ENCODE measurements at regions not wholly inside any gene's neighbourhood (a gene's known extent, or its start where the extent isn't known, plus 50 kb on each side); places are given as distances from the start of the nearest gene placed in this dataset.

DNA sequence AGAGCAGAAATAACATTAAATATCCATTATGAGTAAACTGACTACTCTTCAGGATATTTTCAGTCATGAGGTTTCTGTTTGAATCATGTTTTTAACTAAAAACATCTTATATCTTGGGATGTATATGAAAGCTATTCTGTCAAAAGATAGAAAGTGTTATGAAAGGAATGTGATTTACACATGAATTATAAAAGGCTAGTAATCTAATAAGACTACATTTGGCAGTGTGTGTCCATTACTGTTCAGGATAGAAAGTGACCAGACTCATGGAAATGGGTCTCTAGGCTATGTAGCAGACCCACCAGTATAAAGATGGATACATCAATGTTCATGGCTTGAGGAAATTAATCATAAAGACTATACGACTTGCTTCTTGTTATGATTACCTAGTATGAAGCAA lies 1328.2 kb upstream of the NUDT12 start:
- H3K4ac ChIP-seq (ENCODE audit: low read depth, low read length) = no peak overlapping the region
- dilution Hi-C loops (cut with HindIII; ENCODE audit: low sequenced_read_pairs, unreplicated experiment) = no loop called here
- CTCF ChIA-PET = no interaction called here

More for the DNA sequence above, 1328.2 kb upstream of the NUDT12 start:
- H2BK5ac ChIP-seq (ENCODE audit: low read depth, low read length, poor library complexity, severe bottlenecking) = no peak overlapping the region
- H3K9me1 ChIP-seq (ENCODE audit: insufficient read depth, low read length) = no peaks in the 10 kb centered on the region
- intact Hi-C loops (cut with micrococcal nuclease) (no loop called here), in situ Hi-C loops (cut with MboI; ENCODE audit: low sequenced_read_pairs) (no loop called here)
- no peak for TF ChIP-seq RFX5 (IDR thresholded peaks at IDR 0.05; ENCODE audit: low read depth, low read length)
- no peak for TF ChIP-seq CEBPB (IDR thresholded peaks at IDR 0.05; ENCODE audit: low read depth, low read length)
- TF ChIP-seq, protein P1, sequence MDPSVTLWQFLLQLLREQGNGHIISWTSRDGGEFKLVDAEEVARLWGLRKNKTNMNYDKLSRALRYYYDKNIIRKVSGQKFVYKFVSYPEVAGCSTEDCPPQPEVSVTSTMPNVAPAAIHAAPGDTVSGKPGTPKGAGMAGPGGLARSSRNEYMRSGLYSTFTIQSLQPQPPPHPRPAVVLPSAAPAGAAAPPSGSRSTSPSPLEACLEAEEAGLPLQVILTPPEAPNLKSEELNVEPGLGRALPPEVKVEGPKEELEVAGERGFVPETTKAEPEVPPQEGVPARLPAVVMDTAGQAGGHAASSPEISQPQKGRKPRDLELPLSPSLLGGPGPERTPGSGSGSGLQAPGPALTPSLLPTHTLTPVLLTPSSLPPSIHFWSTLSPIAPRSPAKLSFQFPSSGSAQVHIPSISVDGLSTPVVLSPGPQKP (IDR thresholded peaks at IDR 0.05; ENCODE audit: borderline replicate concordance, low read depth, low read length) = no peak
- no peak for TF ChIP-seq RAD21 (IDR thresholded peaks at IDR 0.05; ENCODE audit: low read length)
- no peak for TF ChIP-seq BHLHE40 (IDR thresholded peaks at IDR 0.05; ENCODE audit: low read depth, low read length)
- no peak overlapping the region for H4K91ac ChIP-seq (ENCODE audit: insufficient read depth, low read depth, low read length)
- H4K5ac ChIP-seq (ENCODE audit: low read depth, low read length) = no peak overlapping the region
- H3K9ac ChIP-seq (ENCODE audit: low read depth, low read length) = no peak overlapping the region
- no peak overlapping the region for H3K27ac ChIP-seq (ENCODE audit: insufficient read depth, low read length)
- H3K9me3 ChIP-seq (ENCODE audit: control insufficient read depth, insufficient read depth, low read length) = peaks cover 1% of the 10 kb centered on the region; the same call in 1 of the 2 replicates
- WGBS, 2 experiments (ENCODE audit: extremely low coverage in 2 of 2, insufficient read length in 1 of 2) = no CpG with 5 or more reads among the region's 1 CpG
- no peak for ATAC-seq (ENCODE audit: low read depth)
- no peaks in the 10 kb centered on the region for H3K27me3 ChIP-seq (ENCODE audit: control insufficient read depth, insufficient read depth, low read length)
- H3K56ac ChIP-seq (ENCODE audit: extremely low read depth, insufficient read depth, low read length) = no peak overlapping the region
- no peak overlapping the region for H4K8ac ChIP-seq (ENCODE audit: low read depth in 2 of 2, low read length in 2 of 2)
- H3K14ac ChIP-seq (replicated peaks; ENCODE audit: low read depth, low read length) = no peak overlapping the region
- H3K4me1 ChIP-seq (ENCODE audit: control insufficient read depth, insufficient read depth, low read length) = no peaks in the 10 kb centered on the region
- H4K20me1 ChIP-seq (ENCODE audit: insufficient read depth, low read length) = no peaks in the 10 kb centered on the region
- H3K36me3 ChIP-seq (ENCODE audit: control insufficient read depth, insufficient read depth, low read length) = no peaks in the 10 kb centered on the region
- H3K79me1 ChIP-seq (ENCODE audit: low read depth in 1 of 2, low read length in 2 of 2) = no peaks in the 10 kb centered on the region
- no peak overlapping the region for H2BK15ac ChIP-seq (ENCODE audit: low read depth, low read length)
- H2BK120ac ChIP-seq (ENCODE audit: low read depth, low read length) = no peak overlapping the region
- no TSS peak for BruUV-seq (replicated peaks)
- H3K4me2 ChIP-seq (ENCODE audit: low read depth, low read length) = no peak overlapping the region
- no peak overlapping the region for H3K4me3 ChIP-seq (ENCODE audit: insufficient read depth, low read depth, low read length)
- H2AK9ac ChIP-seq (replicated peaks; ENCODE audit: low read depth, low read length, poor library complexity) = no peak overlapping the region
- H2BK20ac ChIP-seq (ENCODE audit: low read depth, low read length) = no peak overlapping the region
- H2AK5ac ChIP-seq (ENCODE audit: low read depth, low read length) = no peak overlapping the region
- H2AFZ ChIP-seq (replicated peaks; ENCODE audit: low read length, poor library complexity) = no peak overlapping the region
- H3K18ac ChIP-seq (ENCODE audit: low read depth, low read length) = no peak overlapping the region
- POLR2A ChIA-PET (ENCODE audit: unreplicated experiment) = no interaction called here
- DNase-seq = no peak
- H3K23ac ChIP-seq (ENCODE audit: low read depth, low read length) = no peak overlapping the region

All from IMR-90 (cell line).